ENCODE measurements at regions not wholly inside any gene's neighbourhood (a gene's known extent, or its start where the extent isn't known, plus 50 kb on each side); places are given as distances from the start of the nearest gene placed in this dataset.
A peak's percentile ranks its signal among the peaks of the same experiment; 100 is the strongest.

- H3K4me1 ChIP-seq (replicated peaks; ENCODE audit: insufficient read depth): peaks cover 9% of the 10 kb centered on the region
- intact Hi-C loops (cut with micrococcal nuclease; ENCODE audit: unreplicated experiment): no loop called here
- no peak overlapping the region for H3K4me2 ChIP-seq
- H3K4me3 ChIP-seq: no peak overlapping the region
- H4K20me1 ChIP-seq (ENCODE audit: insufficient read depth): no peaks in the 10 kb centered on the region
- POLR2A ChIA-PET (ENCODE audit: unreplicated experiment): no interaction called here
- no peaks in the 10 kb centered on the region for H3K36me3 ChIP-seq (ENCODE audit: low read depth)
- 0 out of 2 replicates have a peak, but pooled peaks cover 5% of the 10 kb centered on the region for H3K9me2 ChIP-seq (ENCODE audit: insufficient read depth)
- no peaks in the 10 kb centered on the region for H3K27me3 ChIP-seq (ENCODE audit: insufficient read depth, low read depth)
- no peak overlapping the region for H2AFZ ChIP-seq
- TF ChIP-seq EZH2 (IDR thresholded peaks at IDR 0.05; ENCODE audit: low read depth): no peak
- TF ChIP-seq, protein P1, sequence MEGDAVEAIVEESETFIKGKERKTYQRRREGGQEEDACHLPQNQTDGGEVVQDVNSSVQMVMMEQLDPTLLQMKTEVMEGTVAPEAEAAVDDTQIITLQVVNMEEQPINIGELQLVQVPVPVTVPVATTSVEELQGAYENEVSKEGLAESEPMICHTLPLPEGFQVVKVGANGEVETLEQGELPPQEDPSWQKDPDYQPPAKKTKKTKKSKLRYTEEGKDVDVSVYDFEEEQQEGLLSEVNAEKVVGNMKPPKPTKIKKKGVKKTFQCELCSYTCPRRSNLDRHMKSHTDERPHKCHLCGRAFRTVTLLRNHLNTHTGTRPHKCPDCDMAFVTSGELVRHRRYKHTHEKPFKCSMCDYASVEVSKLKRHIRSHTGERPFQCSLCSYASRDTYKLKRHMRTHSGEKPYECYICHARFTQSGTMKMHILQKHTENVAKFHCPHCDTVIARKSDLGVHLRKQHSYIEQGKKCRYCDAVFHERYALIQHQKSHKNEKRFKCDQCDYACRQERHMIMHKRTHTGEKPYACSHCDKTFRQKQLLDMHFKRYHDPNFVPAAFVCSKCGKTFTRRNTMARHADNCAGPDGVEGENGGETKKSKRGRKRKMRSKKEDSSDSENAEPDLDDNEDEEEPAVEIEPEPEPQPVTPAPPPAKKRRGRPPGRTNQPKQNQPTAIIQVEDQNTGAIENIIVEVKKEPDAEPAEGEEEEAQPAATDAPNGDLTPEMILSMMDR (conservative IDR thresholded peaks at IDR 0.05): no peak
- H3K27ac ChIP-seq: no peak overlapping the region
- peak in 1 of 2 experiments; percentile 70 for DNase-seq
- no TSS peak for BruUV-seq (replicated peaks)
- H3K9me3 ChIP-seq (ENCODE audit: insufficient read depth, low read depth): no peaks in the 10 kb centered on the region
- no peaks in the 10 kb centered on the region for H3F3A ChIP-seq (ENCODE audit: insufficient read depth, low read depth)
- CTCF ChIA-PET: no interaction called here
- no peaks in the 10 kb centered on the region for H3K79me2 ChIP-seq (ENCODE audit: low read depth)
Measured at GRCh38 chr6:19052219-19052618, 665.1 kb downstream of the RNF144B start.

DNA sequence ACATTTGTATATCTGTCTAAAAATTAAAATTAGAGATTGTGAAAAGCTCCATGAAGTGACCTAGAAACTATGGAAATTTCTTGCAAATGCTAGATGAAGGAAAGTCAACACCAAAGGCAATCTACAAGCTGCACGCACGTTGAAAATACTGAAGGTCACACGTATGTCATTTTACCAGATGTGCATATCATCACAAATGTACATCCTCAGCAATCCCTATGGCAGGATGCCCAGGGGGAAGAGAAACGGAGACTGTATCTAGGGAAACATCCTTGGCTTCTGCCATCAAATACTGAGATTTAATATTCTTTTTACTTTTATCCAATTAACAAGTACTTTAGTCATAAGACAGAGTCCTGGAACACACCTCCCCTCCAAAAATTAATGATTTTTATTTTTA, 672.0 kb downstream of the RNF144B start:
- BruUV-seq (replicated peaks): no TSS peak
- TF ChIP-seq EZH2 (IDR thresholded peaks at IDR 0.05; ENCODE audit: low read depth): no peak
- TF ChIP-seq, protein P1 (conservative IDR thresholded peaks at IDR 0.05): no peak
- Histone ChIP-seq H3K4me2 (no peak overlapping the region), H4K20me1 (ENCODE audit: insufficient read depth) (no peaks in the 10 kb centered on the region), H2AFZ (no peak overlapping the region), H3K27me3 (ENCODE audit: insufficient read depth, low read depth) (no peaks in the 10 kb centered on the region), H3K9me2 (ENCODE audit: insufficient read depth) (0 out of 2 replicates have a peak, but pooled peaks cover 5% of the 10 kb centered on the region), H3K27ac (no peak overlapping the region), H3F3A (ENCODE audit: insufficient read depth, low read depth) (no peaks in the 10 kb centered on the region), H3K79me2 (ENCODE audit: low read depth) (no peaks in the 10 kb centered on the region), H3K9me3 (ENCODE audit: insufficient read depth, low read depth) (no peaks in the 10 kb centered on the region), H3K36me3 (ENCODE audit: low read depth) (no peaks in the 10 kb centered on the region), H3K4me3 (no peak overlapping the region), H3K4me1 (replicated peaks; ENCODE audit: insufficient read depth) (no peaks in the 10 kb centered on the region)
- POLR2A ChIA-PET (ENCODE audit: unreplicated experiment): no interaction called here
- DNase-seq: no peak
- intact Hi-C loops (cut with micrococcal nuclease; ENCODE audit: unreplicated experiment): no loop called here
- CTCF ChIA-PET: no interaction called here

DNA sequence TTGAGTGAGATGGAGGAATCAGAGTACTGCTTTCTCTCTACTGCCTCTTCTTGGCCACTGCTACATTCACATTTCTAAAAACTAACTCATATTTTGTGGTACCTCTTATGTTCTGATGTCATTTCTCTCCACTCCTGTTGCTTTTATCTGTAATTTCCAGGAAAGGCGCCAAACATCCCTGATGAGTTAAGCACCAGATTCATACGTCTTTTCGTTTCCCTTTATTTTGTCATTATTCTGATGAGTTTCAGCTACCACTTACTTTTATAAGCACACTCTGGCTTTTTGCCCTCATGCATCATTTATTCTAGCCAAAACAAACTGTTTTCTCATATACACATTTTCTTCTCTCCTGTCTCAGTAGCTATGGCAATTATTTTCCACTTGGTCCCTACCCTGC, 680.0 kb downstream of the RNF144B start:
- H3K4me1 ChIP-seq (replicated peaks; ENCODE audit: insufficient read depth): no peaks in the 10 kb centered on the region
- BruUV-seq (replicated peaks): no TSS peak
- ChIA-PET POLR2A (ENCODE audit: unreplicated experiment) (no interaction called here), CTCF (no interaction called here)
- intact Hi-C loops (cut with micrococcal nuclease; ENCODE audit: unreplicated experiment): no loop called here
- no peak overlapping the region for H3K27ac ChIP-seq
- H4K20me1 ChIP-seq (ENCODE audit: insufficient read depth): no peaks in the 10 kb centered on the region
- H3K4me2 ChIP-seq: no peak overlapping the region
- no peaks in the 10 kb centered on the region for H3K9me3 ChIP-seq (ENCODE audit: insufficient read depth, low read depth)
- H3K36me3 ChIP-seq (ENCODE audit: low read depth): no peaks in the 10 kb centered on the region
- no peak overlapping the region for H3K4me3 ChIP-seq
- no peak for DNase-seq
- no peaks in the 10 kb centered on the region for H3F3A ChIP-seq (ENCODE audit: insufficient read depth, low read depth)
- no peak overlapping the region for H2AFZ ChIP-seq
- TF ChIP-seq, protein P1 (conservative IDR thresholded peaks at IDR 0.05): no peak
- no peak for TF ChIP-seq EZH2 (IDR thresholded peaks at IDR 0.05; ENCODE audit: low read depth)
- no peaks in the 10 kb centered on the region for H3K79me2 ChIP-seq (ENCODE audit: low read depth)
- no peaks in the 10 kb centered on the region for H3K9me2 ChIP-seq (ENCODE audit: insufficient read depth)
- no peaks in the 10 kb centered on the region for H3K27me3 ChIP-seq (ENCODE audit: insufficient read depth, low read depth)

All from PC-9 (cell line).